K562 (cell line): ENCODE measurements at regions not wholly inside any gene's neighbourhood (a gene's known extent, or its start where the extent isn't known, plus 50 kb on each side); places are given as distances from the start of the nearest gene placed in this dataset.

Experiments
- ATAC-seq: fragments of 200-7000 bp; cut with Tn5 transposase; 3 replicates; pipeline ENCODE4 v1.9.1; 2020; ENCODE audit warnings: moderate library complexity
- BruUV-seq: library from RNA; stranded (reverse); fragments of 400-500 nt; replicated peaks from 2 replicates; lab custom pipeline; 2021; lab: Mats Ljungman, UMichigan
- CTCF ChIA-PET: fragments of 300-600 bp; formaldehyde crosslinking; extraction: SDS; loops from one replicate; lab custom pipeline; 2021; ENCODE audit warnings: low intra/inter-chr PET ratio; lab: Yijun Ruan, JAX
- POLR2A ChIA-PET: fragments of 300-600, 350-650 bp; sonication (Branson Sonifier 250); formaldehyde crosslinking; extraction: SDS; loops from one replicate; lab custom pipeline; 2021; ENCODE audit warnings: antibody characterized with exemption, inconsistent platforms; lab: Yijun Ruan, JAX
- DNase-seq, 4 experiments: peaks; one replicate each; pipeline versions ENCODE4 v3.0.0 to v3.0.0-alpha.2; 2011 to 2018; ENCODE audit warnings: low spot score in 3 of 4, mixed read lengths in 3 of 4; ENCODE audit errors: extremely low read depth in 1 of 4
- FAIRE-seq: peaks from 2 replicates; lab custom pipeline; 2011; peaks lifted over from hg19 to GRCh38; lab: Jason Lieb, UNC
- H2AFZ ChIP-seq: 2 replicates; pipeline ENCODE4 v1.6.0; 2011; ENCODE audit warnings: low read depth, low read length, control low read depth, inconsistent platforms
- H3K27ac ChIP-seq: fragments of 200-600 bp; 3 replicates; pipeline ENCODE4 v1.8.0; 2011; ENCODE audit warnings: low read depth, mild to moderate bottlenecking, control low read depth, inconsistent platforms, low read length, moderate library complexity, mixed read lengths; ENCODE audit errors: extremely low read depth
- H3K27me3 ChIP-seq, 2 experiments: fragments of 300-600 bp in 1 of 2; 2 replicates in 1 of 2; 3 replicates in 1 of 2; pipeline versions ENCODE4 v1.6.0 to v1.8.0; 2011; ENCODE audit warnings: inconsistent platforms in 2 of 2, low read length in 2 of 2, mild to moderate bottlenecking in 1 of 2, mixed read lengths in 1 of 2, moderate library complexity in 1 of 2; ENCODE audit not compliant: control insufficient read depth in 2 of 2, insufficient read depth in 2 of 2
- H3K36me3 ChIP-seq: fragments of 300-600 bp; 3 replicates; pipeline ENCODE4 v1.8.0; 2011; ENCODE audit warnings: mild to moderate bottlenecking, low read length, inconsistent platforms; ENCODE audit not compliant: control insufficient read depth, insufficient read depth
- H3K4me1 ChIP-seq, 2 experiments: fragments of 200-600 bp in 1 of 2; replicated peaks in 1 of 2; 2 replicates in 1 of 2; 3 replicates in 1 of 2; pipeline versions ENCODE4 v1.5.1 to v1.8.0; 2011; ENCODE audit warnings: inconsistent platforms in 2 of 2, low read length in 2 of 2, mild to moderate bottlenecking in 1 of 2, mixed read lengths in 1 of 2, moderate library complexity in 1 of 2; ENCODE audit not compliant: control insufficient read depth in 2 of 2, insufficient read depth in 2 of 2
- H3K4me2 ChIP-seq: 2 replicates; pipeline ENCODE4 v1.6.1; 2011; ENCODE audit warnings: low read length, control low read depth, inconsistent platforms, mixed read lengths; ENCODE audit not compliant: insufficient read depth
- H3K4me3 ChIP-seq: fragments of 200-600 bp; sonication (generic), shearing (Covaris generic); 2 replicates; pipeline ENCODE4 v1.5.1; 2016; ENCODE audit warnings: control low read depth, inconsistent platforms
- H3K79me2 ChIP-seq: fragments of 200-600 bp; 3 replicates; pipeline ENCODE4 v1.8.0; 2011; ENCODE audit warnings: low read length, inconsistent platforms; ENCODE audit not compliant: control insufficient read depth, insufficient read depth
- H3K9ac ChIP-seq, 2 experiments: 2 replicates each; pipeline versions ENCODE4 v1.6.0 to v1.6.1; 2011; ENCODE audit warnings: low read depth in 2 of 2, low read length in 2 of 2, control low read depth in 1 of 2, inconsistent platforms in 1 of 2, mild to moderate bottlenecking in 1 of 2, mixed read lengths in 1 of 2; ENCODE audit not compliant: insufficient read depth in 1 of 2
- H3K9me1 ChIP-seq: one replicate; pipeline ENCODE4 v1.6.0; 2011; ENCODE audit warnings: inconsistent platforms, mild to moderate bottlenecking, low read length, moderate library complexity; ENCODE audit not compliant: control insufficient read depth, insufficient read depth
- H3K9me3 ChIP-seq: replicated peaks from 2 replicates; pipeline ENCODE4 v1.5.1; 2011; ENCODE audit warnings: low read depth, low read length, inconsistent platforms; ENCODE audit not compliant: control insufficient read depth, insufficient read depth
- H4K20me1 ChIP-seq: replicated peaks from 2 replicates; pipeline ENCODE4 v1.6.1; 2011; ENCODE audit warnings: low read length, inconsistent platforms, mixed read lengths; ENCODE audit not compliant: control insufficient read depth, insufficient read depth
- ELF1 ChIP-seq: fragments of 200-800 bp; sonication (Bioruptor generic); IDR thresholded peaks from 2 replicates; pipeline ENCODE4 v1.6.1; 2016; ENCODE audit warnings: missing genetic modification characterization, missing compliant biosample characterization
- ERF ChIP-seq: fragments of 450-650 bp; formaldehyde crosslinking; IDR thresholded peaks from 2 replicates; pipeline ENCODE4 v1.4.0; 2020; ENCODE audit warnings: mild to moderate bottlenecking, mixed read lengths
- ETV1 ChIP-seq: fragments of 450-650 bp; conservative IDR thresholded peaks from 2 replicates; pipeline ENCODE4 v1.6.1; 2016; ENCODE audit warnings: missing genetic modification characterization, control low read depth, low read depth, missing compliant biosample characterization
- ILF3 ChIP-seq: fragments of 450-650 bp; IDR thresholded peaks from 2 replicates; pipeline ENCODE4 v1.6.1; 2018; ENCODE audit warnings: antibody characterized with exemption, mild to moderate bottlenecking, moderate library complexity, borderline replicate concordance
- ILK ChIP-seq: fragments of 450-650 bp; IDR thresholded peaks from 2 replicates; pipeline ENCODE4 v1.6.1; 2016; ENCODE audit warnings: missing genetic modification characterization, low read depth, mild to moderate bottlenecking, missing compliant biosample characterization, moderate library complexity, borderline replicate concordance
- MAFG ChIP-seq: fragments of 450-650 bp; conservative IDR thresholded peaks from 2 replicates; pipeline ENCODE4 v1.6.1; 2016; ENCODE audit warnings: missing genetic modification characterization, missing compliant biosample characterization
- MBD2 ChIP-seq: sonication (generic); IDR thresholded peaks from 2 replicates; pipeline ENCODE4 v1.6.1; 2016; ENCODE audit warnings: low read depth, borderline replicate concordance
- NELFE ChIP-seq: IDR thresholded peaks from 2 replicates; pipeline ENCODE4 v1.6.1; 2011; ENCODE audit warnings: mild to moderate bottlenecking; ENCODE audit not compliant: insufficient read depth, insufficient read length
- TEAD4 ChIP-seq, 2 experiments: sonication (generic) in 1 of 2; formaldehyde crosslinking in 1 of 2; IDR thresholded peaks; 2 replicates each; pipeline versions ENCODE4 v1.6.1 to v1.8.0; 2012 to 2022; ENCODE audit warnings: borderline replicate concordance in 1 of 2, inconsistent platforms in 1 of 2, low read length in 1 of 2, mild to moderate bottlenecking in 1 of 2, missing genetic modification reagents in 1 of 2
- ZNF133 ChIP-seq: fragments of 250-450 bp; sonication (Bioruptor Pico); IDR thresholded peaks from 2 replicates; pipeline ENCODE4 v1.4.0; 2020; ENCODE audit warnings: mild to moderate bottlenecking
- ZNF140 ChIP-seq: fragments of 250-450 bp; sonication (Bioruptor Pico); IDR thresholded peaks from 2 replicates; pipeline ENCODE4 v1.8.0; 2021; ENCODE audit warnings: moderate library complexity, mild to moderate bottlenecking, inconsistent platforms
- ZNF316 ChIP-seq: fragments of 450-650 bp; IDR thresholded peaks from 2 replicates; pipeline ENCODE4 v1.6.1; 2016
- ZNF561 ChIP-seq: fragments of 450-650 bp; formaldehyde crosslinking; conservative IDR thresholded peaks from 2 replicates; pipeline ENCODE4 v1.4.0; 2020; ENCODE audit warnings: mild to moderate bottlenecking, moderate library complexity
- in situ Hi-C: fragments of 300-500 bp; cut with MboI; formaldehyde crosslinking; loops from 4 replicates; pipeline ENCODE4 v1.15.0; 2018; ENCODE audit warnings: inconsistent platforms, mixed read lengths
- intact Hi-C: fragments of 100-400 bp; cut with micrococcal nuclease; formaldehyde crosslinking; loops from 2 replicates; pipeline ENCODE4 v1.14.2; 2022
- TF ChIP-seq, protein P1 (sequence below), 2 experiments: fragments of 450-650 bp in 1 of 2; sonication (generic) in 1 of 2; formaldehyde crosslinking; conservative IDR thresholded peaks; 2 replicates each; pipeline versions ENCODE4 v1.4.0 to v1.8.1; 2020 to 2022; ENCODE audit warnings: mild to moderate bottlenecking in 1 of 2, missing genetic modification reagents in 1 of 2
- TF ChIP-seq, protein P2 (sequence below): fragments of 250-450 bp; sonication (Bioruptor Pico); IDR thresholded peaks from 2 replicates; pipeline ENCODE4 v1.4.0; 2020; ENCODE audit warnings: mild to moderate bottlenecking
- TF ChIP-seq, protein P3 (sequence below): sonication (generic); formaldehyde crosslinking; IDR thresholded peaks from 2 replicates; pipeline ENCODE4 v1.8.1; 2023; ENCODE audit warnings: mild to moderate bottlenecking, missing genetic modification reagents
- TF ChIP-seq, protein P4 (sequence below): IDR thresholded peaks from 3 replicates; pipeline ENCODE4 v1.6.1; 2011; ENCODE audit warnings: borderline replicate concordance, mild to moderate bottlenecking, moderate library complexity; ENCODE audit not compliant: insufficient read length; ENCODE audit errors: extremely low read depth

DNA sequence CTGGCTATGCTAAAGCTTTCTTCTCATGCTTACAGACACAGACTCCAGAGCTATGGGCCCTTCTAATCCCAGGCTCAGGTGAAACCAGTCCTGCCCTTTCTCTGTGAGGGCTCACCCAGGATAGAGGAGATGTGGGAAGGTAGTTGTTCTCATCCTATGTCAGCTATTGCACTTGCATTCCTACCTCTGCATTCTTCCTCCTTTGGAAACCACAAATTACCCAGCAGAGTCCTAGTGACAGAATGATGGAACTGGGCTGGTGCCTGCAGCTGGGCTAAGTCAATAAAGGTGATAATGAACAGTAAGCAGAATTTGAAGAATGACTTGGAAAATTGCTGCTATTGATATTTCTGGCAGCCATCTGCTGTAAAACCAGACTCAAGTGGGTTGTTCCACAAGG, 560.0 kb downstream of the TMEM135 start:
- DNase-seq: no peak
- ChIA-PET CTCF (no interaction called here), POLR2A (no interaction called here)
- H3K27me3 ChIP-seq: no peaks in the 10 kb centered on the region
- in situ Hi-C loops (no loop called here), intact Hi-C loops (no loop called here)
- H4K20me1 ChIP-seq: no peaks in the 10 kb centered on the region
- FAIRE-seq: no peak
- H3K36me3 ChIP-seq: no peaks in the 10 kb centered on the region
- H3K9me1 ChIP-seq: no peaks in the 10 kb centered on the region
- no peak overlapping the region for H2AFZ ChIP-seq
- no peak for ATAC-seq
- no peak overlapping the region for H3K4me2 ChIP-seq
- H3K79me2 ChIP-seq: no peaks in the 10 kb centered on the region
- H3K4me3 ChIP-seq: no peak overlapping the region
- H3K9ac ChIP-seq: no peak overlapping the region
- H3K4me1 ChIP-seq: no peaks in the 10 kb centered on the region
- no peaks in the 10 kb centered on the region for H3K9me3 ChIP-seq
- BruUV-seq: no TSS peak
- no peak overlapping the region for H3K27ac ChIP-seq
- TF ChIP-seq, protein P1, sequence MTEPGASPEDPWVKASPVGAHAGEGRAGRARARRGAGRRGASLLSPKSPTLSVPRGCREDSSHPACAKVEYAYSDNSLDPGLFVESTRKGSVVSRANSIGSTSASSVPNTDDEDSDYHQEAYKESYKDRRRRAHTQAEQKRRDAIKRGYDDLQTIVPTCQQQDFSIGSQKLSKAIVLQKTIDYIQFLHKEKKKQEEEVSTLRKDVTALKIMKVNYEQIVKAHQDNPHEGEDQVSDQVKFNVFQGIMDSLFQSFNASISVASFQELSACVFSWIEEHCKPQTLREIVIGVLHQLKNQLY (CRISPR knock-in tag; conservative IDR thresholded peaks at IDR 0.05): no peak
- TF ChIP-seq ETV1 (tag): no peak
- TF ChIP-seq, protein P2, sequence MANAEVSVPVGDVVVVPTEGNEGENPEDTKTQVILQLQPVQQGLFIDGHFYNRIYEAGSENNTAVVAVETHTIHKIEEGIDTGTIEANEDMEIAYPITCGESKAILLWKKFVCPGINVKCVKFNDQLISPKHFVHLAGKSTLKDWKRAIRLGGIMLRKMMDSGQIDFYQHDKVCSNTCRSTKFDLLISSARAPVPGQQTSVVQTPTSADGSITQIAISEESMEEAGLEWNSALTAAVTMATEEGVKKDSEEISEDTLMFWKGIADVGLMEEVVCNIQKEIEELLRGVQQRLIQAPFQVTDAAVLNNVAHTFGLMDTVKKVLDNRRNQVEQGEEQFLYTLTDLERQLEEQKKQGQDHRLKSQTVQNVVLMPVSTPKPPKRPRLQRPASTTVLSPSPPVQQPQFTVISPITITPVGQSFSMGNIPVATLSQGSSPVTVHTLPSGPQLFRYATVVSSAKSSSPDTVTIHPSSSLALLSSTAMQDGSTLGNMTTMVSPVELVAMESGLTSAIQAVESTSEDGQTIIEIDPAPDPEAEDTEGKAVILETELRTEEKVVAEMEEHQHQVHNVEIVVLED (CRISPR knock-in tag): no peak
- TF ChIP-seq ELF1 (tag): no peak
- TF ChIP-seq TEAD4 (IDR thresholded peaks at IDR 0.05; ENCODE audit: low read length): no peak
- no peak for TF ChIP-seq TEAD4 (CRISPR knock-in tag; IDR thresholded peaks at IDR 0.05; ENCODE audit: borderline replicate concordance)
- TF ChIP-seq, protein P3, sequence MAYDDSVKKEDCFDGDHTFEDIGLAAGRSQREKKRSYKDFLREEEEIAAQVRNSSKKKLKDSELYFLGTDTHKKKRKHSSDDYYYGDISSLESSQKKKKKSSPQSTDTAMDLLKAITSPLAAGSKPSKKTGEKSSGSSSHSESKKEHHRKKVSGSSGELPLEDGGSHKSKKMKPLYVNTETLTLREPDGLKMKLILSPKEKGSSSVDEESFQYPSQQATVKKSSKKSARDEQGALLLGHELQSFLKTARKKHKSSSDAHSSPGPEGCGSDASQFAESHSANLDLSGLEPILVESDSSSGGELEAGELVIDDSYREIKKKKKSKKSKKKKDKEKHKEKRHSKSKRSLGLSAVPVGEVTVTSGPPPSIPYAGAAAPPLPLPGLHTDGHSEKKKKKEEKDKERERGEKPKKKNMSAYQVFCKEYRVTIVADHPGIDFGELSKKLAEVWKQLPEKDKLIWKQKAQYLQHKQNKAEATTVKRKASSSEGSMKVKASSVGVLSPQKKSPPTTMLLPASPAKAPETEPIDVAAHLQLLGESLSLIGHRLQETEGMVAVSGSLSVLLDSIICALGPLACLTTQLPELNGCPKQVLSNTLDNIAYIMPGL (CRISPR knock-in tag): no peak
- TF ChIP-seq MBD2: no peak
- no peak for TF ChIP-seq ZNF561 (CRISPR knock-in tag)
- TF ChIP-seq MAFG: no peak
- TF ChIP-seq ILF3: no peak
- TF ChIP-seq, protein P4, sequence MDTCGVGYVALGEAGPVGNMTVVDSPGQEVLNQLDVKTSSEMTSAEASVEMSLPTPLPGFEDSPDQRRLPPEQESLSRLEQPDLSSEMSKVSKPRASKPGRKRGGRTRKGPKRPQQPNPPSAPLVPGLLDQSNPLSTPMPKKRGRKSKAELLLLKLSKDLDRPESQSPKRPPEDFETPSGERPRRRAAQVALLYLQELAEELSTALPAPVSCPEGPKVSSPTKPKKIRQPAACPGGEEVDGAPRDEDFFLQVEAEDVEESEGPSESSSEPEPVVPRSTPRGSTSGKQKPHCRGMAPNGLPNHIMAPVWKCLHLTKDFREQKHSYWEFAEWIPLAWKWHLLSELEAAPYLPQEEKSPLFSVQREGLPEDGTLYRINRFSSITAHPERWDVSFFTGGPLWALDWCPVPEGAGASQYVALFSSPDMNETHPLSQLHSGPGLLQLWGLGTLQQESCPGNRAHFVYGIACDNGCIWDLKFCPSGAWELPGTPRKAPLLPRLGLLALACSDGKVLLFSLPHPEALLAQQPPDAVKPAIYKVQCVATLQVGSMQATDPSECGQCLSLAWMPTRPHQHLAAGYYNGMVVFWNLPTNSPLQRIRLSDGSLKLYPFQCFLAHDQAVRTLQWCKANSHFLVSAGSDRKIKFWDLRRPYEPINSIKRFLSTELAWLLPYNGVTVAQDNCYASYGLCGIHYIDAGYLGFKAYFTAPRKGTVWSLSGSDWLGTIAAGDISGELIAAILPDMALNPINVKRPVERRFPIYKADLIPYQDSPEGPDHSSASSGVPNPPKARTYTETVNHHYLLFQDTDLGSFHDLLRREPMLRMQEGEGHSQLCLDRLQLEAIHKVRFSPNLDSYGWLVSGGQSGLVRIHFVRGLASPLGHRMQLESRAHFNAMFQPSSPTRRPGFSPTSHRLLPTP: no peak
- no peak for TF ChIP-seq ZNF316
- TF ChIP-seq NELFE: no peak
- TF ChIP-seq ZNF140 (CRISPR knock-in tag): no peak
- no peak for TF ChIP-seq ILK (tag)
- no peak for TF ChIP-seq ERF (CRISPR knock-in tag)
- no peak for TF ChIP-seq ZNF133 (CRISPR knock-in tag)
